ENCODE measurements at regions not wholly inside any gene's neighbourhood (a gene's known extent, or its start where the extent isn't known, plus 50 kb on each side); places are given as distances from the start of the nearest gene placed in this dataset.

DNA sequence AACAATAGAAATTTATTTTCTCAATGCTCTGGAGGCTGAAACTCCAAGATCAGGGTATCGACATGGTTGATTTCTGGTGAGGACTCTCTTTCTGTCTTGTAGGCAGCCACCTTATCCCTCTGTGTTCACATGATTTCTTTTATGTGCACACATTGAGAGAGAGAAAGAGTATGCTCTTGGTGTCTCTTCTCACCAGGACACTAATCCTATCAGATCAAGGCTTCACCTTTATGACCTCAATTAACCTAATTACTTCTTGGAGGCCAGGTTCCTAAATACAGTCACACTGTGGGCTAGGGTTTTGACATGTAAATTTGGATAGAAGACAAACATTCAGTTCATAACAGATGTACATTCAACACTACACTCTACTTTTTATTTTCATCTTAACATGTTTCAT lies 1094.2 kb upstream of the ADGRL2 start:
- H3K36me3 Mint-ChIP-seq = no peaks in the 10 kb centered on the region
- Histone ChIP-seq H3K4me2 (replicated peaks; ENCODE audit: extremely low read depth, low read length, poor library complexity, severe bottlenecking) (no peak overlapping the region), H3K4me1 (ENCODE audit: control insufficient read depth in 1 of 2, insufficient read depth in 2 of 2, low read length in 2 of 2) (no peaks in the 10 kb centered on the region), H3K9ac (ENCODE audit: insufficient read depth, low read length, poor library complexity, severe bottlenecking) (no peak overlapping the region), H3K27me3 (ENCODE audit: control insufficient read depth in 2 of 2, insufficient read depth in 2 of 2, low read length in 2 of 2) (no peaks in the 10 kb centered on the region), H3K9me3 (replicated peaks in 1 of 2; ENCODE audit: control insufficient read depth in 1 of 2, insufficient read depth in 1 of 2, low read length in 2 of 2) (no peaks in the 10 kb centered on the region), H3K27ac (ENCODE audit: low read depth in 1 of 2, low read length in 2 of 2) (no peak overlapping the region), H3K79me2 (ENCODE audit: insufficient read depth, low read length) (no peaks in the 10 kb centered on the region), H4K20me1 (ENCODE audit: insufficient read depth, low read length) (no peaks in the 10 kb centered on the region), H2AFZ (ENCODE audit: insufficient read depth, low read depth, low read length, poor library complexity, severe bottlenecking) (no peak overlapping the region), H3K36me3 (replicated peaks in 1 of 2; ENCODE audit: control insufficient read depth in 1 of 2, insufficient read depth in 2 of 2, low read length in 2 of 2) (no peaks in the 10 kb centered on the region), H3K4me3 (replicated peaks in 1 of 3; ENCODE audit: low read depth in 2 of 3, low read length in 3 of 3) (no peak overlapping the region)
- no peaks in the 10 kb centered on the region for H3K27me3 Mint-ChIP-seq (ENCODE audit: low read depth in 3 of 3)
- no peaks in the 10 kb centered on the region for H3K4me1 Mint-ChIP-seq
- peaks cover 0 to 4% (median 1%) of the 10 kb centered on the region in 7 donors for H3K9me3 Mint-ChIP-seq
- H3K27ac Mint-ChIP-seq = no peak overlapping the region
- no peak overlapping the region for H3K4me3 Mint-ChIP-seq
- intact Hi-C loops (cut with micrococcal nuclease) = no loop called here
- TF ChIP-seq, protein P1, sequence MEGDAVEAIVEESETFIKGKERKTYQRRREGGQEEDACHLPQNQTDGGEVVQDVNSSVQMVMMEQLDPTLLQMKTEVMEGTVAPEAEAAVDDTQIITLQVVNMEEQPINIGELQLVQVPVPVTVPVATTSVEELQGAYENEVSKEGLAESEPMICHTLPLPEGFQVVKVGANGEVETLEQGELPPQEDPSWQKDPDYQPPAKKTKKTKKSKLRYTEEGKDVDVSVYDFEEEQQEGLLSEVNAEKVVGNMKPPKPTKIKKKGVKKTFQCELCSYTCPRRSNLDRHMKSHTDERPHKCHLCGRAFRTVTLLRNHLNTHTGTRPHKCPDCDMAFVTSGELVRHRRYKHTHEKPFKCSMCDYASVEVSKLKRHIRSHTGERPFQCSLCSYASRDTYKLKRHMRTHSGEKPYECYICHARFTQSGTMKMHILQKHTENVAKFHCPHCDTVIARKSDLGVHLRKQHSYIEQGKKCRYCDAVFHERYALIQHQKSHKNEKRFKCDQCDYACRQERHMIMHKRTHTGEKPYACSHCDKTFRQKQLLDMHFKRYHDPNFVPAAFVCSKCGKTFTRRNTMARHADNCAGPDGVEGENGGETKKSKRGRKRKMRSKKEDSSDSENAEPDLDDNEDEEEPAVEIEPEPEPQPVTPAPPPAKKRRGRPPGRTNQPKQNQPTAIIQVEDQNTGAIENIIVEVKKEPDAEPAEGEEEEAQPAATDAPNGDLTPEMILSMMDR (IDR thresholded peaks at IDR 0.05) = no peak
- no peak for DNase-seq
- WGBS (ENCODE audit: insufficient coverage) = no CpG with 5 or more reads among the region's 1 CpG

DNA sequence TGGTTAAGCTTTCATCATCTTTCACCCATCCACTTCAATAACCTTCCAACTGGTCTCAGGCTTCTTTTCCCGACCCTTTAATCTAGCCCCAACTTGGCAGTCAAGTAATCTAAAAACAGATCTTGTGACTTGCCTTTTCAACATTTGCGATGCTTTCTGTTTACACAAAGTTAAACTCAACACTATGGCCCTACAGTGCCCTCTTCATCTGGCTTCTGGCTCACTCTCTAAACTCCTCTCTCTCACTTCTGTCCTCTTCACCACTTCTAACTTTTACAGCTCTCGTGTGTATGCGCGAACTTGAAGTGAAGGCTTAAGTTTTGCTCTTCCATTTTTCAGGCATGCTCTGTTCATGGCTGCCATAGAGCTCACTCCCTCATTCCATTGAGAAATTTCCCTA lies 1122.3 kb upstream of the ADGRL2 start:
- H3K36me3 Mint-ChIP-seq = no peaks in the 10 kb centered on the region
- no peak overlapping the region for H3K27ac Mint-ChIP-seq
- H3K27me3 Mint-ChIP-seq (ENCODE audit: low read depth in 3 of 3) = peaks cover 0 to 3% (median 0%) of the 10 kb centered on the region in 3 donors
- no peak overlapping the region for H3K4me3 Mint-ChIP-seq
- H3K36me3 ChIP-seq (replicated peaks in 1 of 2; ENCODE audit: control insufficient read depth in 1 of 2, insufficient read depth in 2 of 2, low read length in 2 of 2) = no peaks in the 10 kb centered on the region
- WGBS (ENCODE audit: insufficient coverage) = 88% methylated on average over 5 of the region's 5 CpGs
- no peak overlapping the region for H3K4me3 ChIP-seq (replicated peaks in 1 of 3; ENCODE audit: low read depth in 2 of 3, low read length in 3 of 3)
- H3K9me3 Mint-ChIP-seq = peaks cover 0 to 11% (median 0%) of the 10 kb centered on the region in 7 donors
- H3K79me2 ChIP-seq (ENCODE audit: insufficient read depth, low read length) = no peaks in the 10 kb centered on the region
- no peak overlapping the region for H3K9ac ChIP-seq (ENCODE audit: insufficient read depth, low read length, poor library complexity, severe bottlenecking)
- DNase-seq = no peak
- no peaks in the 10 kb centered on the region for H3K4me1 Mint-ChIP-seq
- no peak overlapping the region for H3K4me2 ChIP-seq (replicated peaks; ENCODE audit: extremely low read depth, low read length, poor library complexity, severe bottlenecking)
- H3K9me3 ChIP-seq (replicated peaks in 1 of 2; ENCODE audit: control insufficient read depth in 1 of 2, insufficient read depth in 1 of 2, low read length in 2 of 2) = peaks cover 0 to 5% of the 10 kb centered on the region in 2 donors
- H4K20me1 ChIP-seq (ENCODE audit: insufficient read depth, low read length) = no peaks in the 10 kb centered on the region
- intact Hi-C loops (cut with micrococcal nuclease) = no loop called here
- H3K27me3 ChIP-seq (ENCODE audit: control insufficient read depth in 2 of 2, insufficient read depth in 2 of 2, low read length in 2 of 2) = no peaks in the 10 kb centered on the region
- TF ChIP-seq, protein P1 (IDR thresholded peaks at IDR 0.05) = no peak
- no peaks in the 10 kb centered on the region for H3K4me1 ChIP-seq (ENCODE audit: control insufficient read depth in 1 of 2, insufficient read depth in 2 of 2, low read length in 2 of 2)
- no peak overlapping the region for H3K27ac ChIP-seq (ENCODE audit: low read depth in 1 of 2, low read length in 2 of 2)
- H2AFZ ChIP-seq (ENCODE audit: insufficient read depth, low read depth, low read length, poor library complexity, severe bottlenecking) = no peak overlapping the region
